ENCODE measurements at regions not wholly inside any gene's neighbourhood (a gene's known extent, or its start where the extent isn't known, plus 50 kb on each side); places are given as distances from the start of the nearest gene placed in this dataset.

DNA sequence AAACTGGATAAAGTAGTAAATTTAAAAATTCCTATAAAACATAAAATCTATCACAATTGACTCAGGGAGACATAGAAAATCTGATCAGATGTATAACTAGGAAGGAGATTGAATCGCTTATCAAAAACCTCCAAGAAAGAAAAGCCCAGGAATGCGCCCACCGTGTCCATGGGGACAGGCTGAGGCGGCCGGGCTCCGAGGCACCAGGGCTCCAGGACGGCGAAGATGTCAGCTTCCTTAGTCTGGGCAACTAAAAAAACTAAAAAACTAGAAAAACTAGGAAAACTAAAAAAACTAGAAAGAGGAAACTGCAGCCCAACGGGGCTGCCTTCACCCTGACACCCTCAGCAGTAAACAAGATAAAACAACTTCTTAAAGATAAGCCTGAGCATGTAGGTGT lies 229.0 kb upstream of the RAB4A start:
- no peak for DNase-seq (ENCODE audit: extremely low read depth, low read depth)
- TF ChIP-seq, protein P1, sequence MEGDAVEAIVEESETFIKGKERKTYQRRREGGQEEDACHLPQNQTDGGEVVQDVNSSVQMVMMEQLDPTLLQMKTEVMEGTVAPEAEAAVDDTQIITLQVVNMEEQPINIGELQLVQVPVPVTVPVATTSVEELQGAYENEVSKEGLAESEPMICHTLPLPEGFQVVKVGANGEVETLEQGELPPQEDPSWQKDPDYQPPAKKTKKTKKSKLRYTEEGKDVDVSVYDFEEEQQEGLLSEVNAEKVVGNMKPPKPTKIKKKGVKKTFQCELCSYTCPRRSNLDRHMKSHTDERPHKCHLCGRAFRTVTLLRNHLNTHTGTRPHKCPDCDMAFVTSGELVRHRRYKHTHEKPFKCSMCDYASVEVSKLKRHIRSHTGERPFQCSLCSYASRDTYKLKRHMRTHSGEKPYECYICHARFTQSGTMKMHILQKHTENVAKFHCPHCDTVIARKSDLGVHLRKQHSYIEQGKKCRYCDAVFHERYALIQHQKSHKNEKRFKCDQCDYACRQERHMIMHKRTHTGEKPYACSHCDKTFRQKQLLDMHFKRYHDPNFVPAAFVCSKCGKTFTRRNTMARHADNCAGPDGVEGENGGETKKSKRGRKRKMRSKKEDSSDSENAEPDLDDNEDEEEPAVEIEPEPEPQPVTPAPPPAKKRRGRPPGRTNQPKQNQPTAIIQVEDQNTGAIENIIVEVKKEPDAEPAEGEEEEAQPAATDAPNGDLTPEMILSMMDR (IDR thresholded peaks at IDR 0.05; ENCODE audit: low read depth, low read length, missing control alignments), result no peak
- no peak overlapping the region for H3K4me3 ChIP-seq (replicated peaks; ENCODE audit: low read depth, low read length)

DNA sequence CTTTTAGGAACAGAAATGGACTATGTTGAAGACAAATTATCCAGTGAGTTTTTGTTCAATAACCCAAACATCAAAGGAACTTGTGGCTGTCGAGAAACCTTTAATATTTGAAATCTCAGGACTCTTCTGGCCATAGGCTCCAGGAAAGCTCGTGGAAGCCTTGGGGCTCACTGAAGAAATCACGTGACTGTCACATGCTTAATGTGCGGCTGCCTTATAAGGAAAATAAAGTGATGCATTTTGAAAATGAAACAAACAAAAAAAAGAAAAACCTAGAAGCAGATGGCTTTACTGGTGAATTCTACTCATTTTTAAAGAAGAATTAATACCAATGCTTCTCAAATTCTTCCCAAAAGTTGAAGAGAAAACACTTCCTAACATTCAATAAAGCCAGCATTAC lies 228.4 kb upstream of the RAB4A start:
- TF ChIP-seq, protein P1 (IDR thresholded peaks at IDR 0.05; ENCODE audit: low read depth, low read length, missing control alignments), result no peak
- no peak overlapping the region for H3K4me3 ChIP-seq (replicated peaks; ENCODE audit: low read depth, low read length)
- DNase-seq (ENCODE audit: extremely low read depth, low read depth), result no peak

DNA sequence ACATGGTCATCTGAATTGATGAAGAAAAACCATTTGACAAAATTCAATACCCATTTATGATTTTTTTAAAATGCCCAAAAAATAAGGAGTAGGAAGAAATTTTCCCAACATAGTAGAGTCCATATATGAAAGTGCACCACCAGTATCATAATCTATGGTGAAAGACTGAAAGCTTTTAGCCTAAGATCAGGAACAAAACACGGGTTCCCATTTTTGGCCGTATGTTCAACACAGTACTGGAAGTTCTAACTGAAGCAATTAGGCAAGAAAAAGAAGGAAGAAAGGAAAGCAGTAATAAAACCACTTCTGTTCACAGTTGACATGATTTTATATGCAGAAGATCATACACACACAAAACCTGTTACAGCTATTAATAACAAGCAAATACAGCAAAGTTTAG lies 227.8 kb upstream of the RAB4A start:
- TF ChIP-seq, protein P1 (IDR thresholded peaks at IDR 0.05; ENCODE audit: low read depth, low read length, missing control alignments), result no peak
- DNase-seq (ENCODE audit: extremely low read depth, low read depth), result no peak
- no peak overlapping the region for H3K4me3 ChIP-seq (replicated peaks; ENCODE audit: low read depth, low read length)

DNA sequence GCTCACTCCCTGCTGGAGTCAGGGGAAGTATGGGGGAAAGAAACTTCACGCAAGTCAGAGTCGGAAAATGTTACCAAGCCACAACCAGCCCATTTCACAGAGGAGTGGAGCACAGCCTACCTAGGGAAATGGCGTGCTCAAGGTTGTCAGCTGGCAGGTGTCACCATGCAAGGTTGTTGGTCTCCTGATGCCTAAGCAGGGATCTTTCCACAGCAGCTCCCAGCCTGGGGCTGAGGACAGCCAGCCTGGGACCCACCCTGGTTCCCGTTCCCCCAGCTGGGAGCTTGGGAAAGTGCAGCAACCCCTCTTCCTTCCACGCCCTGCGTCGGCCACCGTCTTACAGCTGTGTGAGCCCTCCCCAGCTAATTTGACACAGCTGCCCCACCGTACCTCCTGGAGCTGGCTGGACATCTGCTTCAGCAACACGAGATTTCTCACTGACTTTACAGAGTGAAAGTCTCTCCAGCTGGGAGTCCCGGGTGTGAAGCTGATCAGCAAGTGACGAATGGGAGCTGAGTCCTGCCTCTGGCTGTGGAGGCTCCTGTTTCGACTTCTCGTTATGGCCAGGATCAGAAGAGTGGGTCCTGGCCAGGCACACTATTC lies 224.6 kb upstream of the RAB4A start:
- DNase-seq (ENCODE audit: extremely low read depth, low read depth), result no peak
- TF ChIP-seq, protein P1 (IDR thresholded peaks at IDR 0.05; ENCODE audit: low read depth, low read length, missing control alignments), result no peak
- H3K4me3 ChIP-seq (replicated peaks; ENCODE audit: low read depth, low read length), result no peak overlapping the region

DNA sequence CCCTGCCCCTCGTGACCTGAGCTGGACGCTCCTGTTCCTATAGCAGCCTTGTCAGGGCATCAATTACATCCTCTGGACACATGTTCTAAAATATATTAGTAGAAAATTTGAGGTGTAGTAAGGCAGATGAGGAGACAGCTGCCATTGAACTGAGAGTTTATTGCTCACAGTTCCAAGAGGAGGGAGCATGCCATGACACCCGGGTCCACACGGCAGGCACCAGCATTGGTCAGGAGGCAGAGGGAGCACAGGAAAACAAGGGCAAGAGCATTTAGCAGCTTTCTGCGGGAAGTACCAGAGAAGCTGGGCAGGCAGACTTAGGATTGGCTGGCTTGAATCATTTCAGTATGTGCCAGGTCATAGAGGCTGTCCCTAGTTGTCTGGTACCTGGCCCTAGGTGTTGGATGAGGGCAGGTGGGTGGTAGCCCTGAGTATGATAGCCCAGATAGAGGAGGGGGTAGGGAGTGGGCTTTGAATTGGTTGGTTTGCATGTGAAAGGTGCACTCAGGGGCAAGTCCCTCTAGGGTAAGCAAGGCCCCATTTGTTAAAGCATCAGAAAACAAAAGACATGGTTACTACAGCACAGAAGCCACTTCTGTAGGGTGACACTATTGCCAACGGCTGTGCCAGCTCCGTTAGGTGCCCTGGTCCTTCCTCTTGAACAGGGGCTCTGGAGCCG lies 223.6 kb upstream of the RAB4A start:
- H3K4me3 ChIP-seq (replicated peaks; ENCODE audit: low read depth, low read length), result no peak overlapping the region
- DNase-seq (ENCODE audit: extremely low read depth, low read depth), result no peak
- TF ChIP-seq, protein P1 (IDR thresholded peaks at IDR 0.05; ENCODE audit: low read depth, low read length, missing control alignments), result no peak

DNA sequence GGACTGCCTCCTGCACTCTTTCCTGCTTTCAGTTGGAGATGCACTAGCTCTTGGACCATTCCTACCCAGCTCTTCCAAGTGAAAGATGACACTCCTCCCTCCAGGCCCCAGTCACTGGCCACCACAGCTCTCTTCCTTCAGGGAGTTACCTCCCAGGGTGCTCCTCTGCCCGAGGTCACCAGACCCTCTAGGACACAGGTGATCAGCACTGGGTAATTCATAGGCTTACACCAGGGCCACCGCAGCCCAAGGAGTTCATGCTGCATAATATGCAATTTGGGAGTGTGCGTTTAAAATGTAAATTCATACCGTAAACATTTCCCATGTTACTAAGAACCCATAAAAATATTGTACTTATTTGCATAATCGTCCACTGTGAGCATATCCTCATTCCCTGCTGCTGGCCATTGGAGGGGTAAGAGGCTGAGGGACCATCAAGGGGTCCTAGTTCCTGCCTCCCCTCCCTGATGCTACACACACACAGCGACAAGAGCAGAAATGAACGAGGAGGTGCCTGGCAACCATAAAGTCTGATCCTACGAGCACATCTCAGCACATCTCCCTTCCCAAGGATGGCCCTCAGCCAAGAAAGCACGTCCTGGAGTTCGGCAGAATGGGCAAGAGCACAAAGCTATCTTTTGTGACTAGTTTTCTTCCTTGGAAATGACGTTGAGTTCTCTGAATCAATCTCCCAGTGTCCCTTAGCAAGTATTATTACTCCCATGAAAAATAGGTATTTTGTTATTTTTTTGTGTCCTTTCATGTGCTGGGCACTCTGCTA lies 222.9 kb upstream of the RAB4A start:
- DNase-seq (ENCODE audit: extremely low read depth, low read depth), result no peak
- TF ChIP-seq, protein P1 (IDR thresholded peaks at IDR 0.05; ENCODE audit: low read depth, low read length, missing control alignments), result no peak
- no peak overlapping the region for H3K4me3 ChIP-seq (replicated peaks; ENCODE audit: low read depth, low read length)

All from HFF-Myc (cell line).